Right atrium auricular region (tissue), 2 donors: ENCODE measurements at regions not wholly inside any gene's neighbourhood (a gene's known extent, or its start where the extent isn't known, plus 50 kb on each side); places are given as distances from the start of the nearest gene placed in this dataset.

Experiments
- DNase-seq: peaks from one replicate; pipeline ENCODE4 v3.0.0-alpha.2; 2019; ENCODE audit warnings: low spot score
- H3K27ac ChIP-seq, 2 donors: fragments of 200-600 bp; sonication (generic); 1 replicate in 1 of 2; 2 replicates in 1 of 2; pipeline ENCODE4 v1.5.1; 2016 to 2019
- H3K27me3 ChIP-seq, 2 donors: fragments of 200-600 bp; sonication (generic); one replicate each; pipeline versions ENCODE4 v1.5.1 to v1.6.0; 2017 to 2019
- H3K36me3 ChIP-seq: fragments of 200-600 bp; sonication (generic); one replicate; pipeline ENCODE4 v1.5.1; 2016
- H3K4me1 ChIP-seq, 2 donors: fragments of 200-600 bp; sonication (generic); one replicate each; pipeline versions ENCODE4 v1.5.1 to v1.6.0; 2017 to 2019
- H3K4me3 ChIP-seq, 2 donors: fragments of 200-600 bp; sonication (generic); 1 replicate in 1 of 2; 2 replicates in 1 of 2; pipeline ENCODE4 v1.5.1; 2017 to 2019; ENCODE audit warnings: mild to moderate bottlenecking in 1 of 2, moderate library complexity in 1 of 2
- H3K9me3 ChIP-seq, 2 donors: fragments of 200-600 bp; sonication (generic); one replicate each; pipeline ENCODE4 v1.5.1; 2019
- CTCF ChIP-seq, 2 donors: fragments of 200-600 bp; sonication (generic); IDR thresholded peaks; one replicate each; pipeline ENCODE4 v1.5.1; 2019; ENCODE audit warnings: antibody characterized with exemption in 2 of 2
- microRNA counts, 2 donors: library from miRNA; unstranded; fragments of <30 nt; microRNA quantifications; one replicate each; lab custom pipeline; 2016 to 2017
- microRNA-seq, 2 donors: library from miRNA; unstranded; fragments of <30 nt; microRNA quantifications; one replicate each; pipeline ENCODE4, GENCODE V29; 2016 to 2017; ENCODE audit warnings: borderline number of aligned reads in 2 of 2, borderline replicate concordance in 1 of 2

- no peak for TF ChIP-seq CTCF (IDR thresholded peaks at IDR 0.05)
- no peak overlapping the region for H3K4me3 ChIP-seq
- H3K27ac ChIP-seq = no peak overlapping the region
- no peak for DNase-seq
- H3K4me1 ChIP-seq = no peaks in the 10 kb centered on the region
- no peaks in the 10 kb centered on the region for H3K27me3 ChIP-seq
- H3K36me3 ChIP-seq = no peaks in the 10 kb centered on the region
- H3K9me3 ChIP-seq = peaks cover 0 to 4% of the 10 kb centered on the region in 2 donors
These were observed 58.6 kb upstream of the GJB5 start for GRCh38 chr1:34696230-34696629.

GRCh38 chr1:34696981-34697380 lies 57.9 kb upstream of the GJB5 start:
- DNase-seq = no peak
- peaks cover 0 to 4% of the 10 kb centered on the region in 2 donors for H3K9me3 ChIP-seq
- H3K4me1 ChIP-seq = no peaks in the 10 kb centered on the region
- H3K27ac ChIP-seq = no peak overlapping the region
- H3K4me3 ChIP-seq = no peak overlapping the region
- no peaks in the 10 kb centered on the region for H3K27me3 ChIP-seq
- TF ChIP-seq CTCF (IDR thresholded peaks at IDR 0.05) = no peak
- no peaks in the 10 kb centered on the region for H3K36me3 ChIP-seq

- Histone ChIP-seq H3K27ac (no peak overlapping the region), H3K4me1 (no peaks in the 10 kb centered on the region), H3K36me3 (no peaks in the 10 kb centered on the region), H3K4me3 (no peak overlapping the region), H3K9me3 (peaks cover 0 to 4% of the 10 kb centered on the region in 2 donors), H3K27me3 (no peaks in the 10 kb centered on the region)
- no peak for TF ChIP-seq CTCF (IDR thresholded peaks at IDR 0.05)
- no peak for DNase-seq
These were observed 57.0 kb upstream of the GJB5 start for GRCh38 chr1:34697818-34698217.

GRCh38 chr1:34701326-34702060 lies 53.4 kb upstream of the GJB5 start:
- H3K27me3 ChIP-seq = no peaks in the 10 kb centered on the region

More at GRCh38 chr1:34701326-34702060, 53.4 kb upstream of the GJB5 start:
- Histone ChIP-seq H3K4me1 (no peaks in the 10 kb centered on the region), H3K36me3 (no peaks in the 10 kb centered on the region), H3K27ac (no peak overlapping the region), H3K4me3 (no peak overlapping the region), H3K9me3 (no peaks in the 10 kb centered on the region)
- no peak for DNase-seq
- TF ChIP-seq CTCF (IDR thresholded peaks at IDR 0.05) = no peak

MicroRNAs in the stretch of these regions (microRNA counts, 767-probe panel; counts per million panel counts)
- 0 to 31.0 counts per million in 2 donors for microRNA hsa-miR-552 (lab: Ali Mortazavi, UCI)

Small RNAs in the stretch of these regions (microRNA-seq; reads per million reads assigned to microRNA genes)
- gene MIR552 = 0 reads per million in 2 donors
